ENCODE measurements at regions not wholly inside any gene's neighbourhood (a gene's known extent, or its start where the extent isn't known, plus 50 kb on each side); places are given as distances from the start of the nearest gene placed in this dataset.

GRCh38 chr21:22871692-22872091 lies 1873.5 kb downstream of the NCAM2 start:
- TF ChIP-seq, protein P1, sequence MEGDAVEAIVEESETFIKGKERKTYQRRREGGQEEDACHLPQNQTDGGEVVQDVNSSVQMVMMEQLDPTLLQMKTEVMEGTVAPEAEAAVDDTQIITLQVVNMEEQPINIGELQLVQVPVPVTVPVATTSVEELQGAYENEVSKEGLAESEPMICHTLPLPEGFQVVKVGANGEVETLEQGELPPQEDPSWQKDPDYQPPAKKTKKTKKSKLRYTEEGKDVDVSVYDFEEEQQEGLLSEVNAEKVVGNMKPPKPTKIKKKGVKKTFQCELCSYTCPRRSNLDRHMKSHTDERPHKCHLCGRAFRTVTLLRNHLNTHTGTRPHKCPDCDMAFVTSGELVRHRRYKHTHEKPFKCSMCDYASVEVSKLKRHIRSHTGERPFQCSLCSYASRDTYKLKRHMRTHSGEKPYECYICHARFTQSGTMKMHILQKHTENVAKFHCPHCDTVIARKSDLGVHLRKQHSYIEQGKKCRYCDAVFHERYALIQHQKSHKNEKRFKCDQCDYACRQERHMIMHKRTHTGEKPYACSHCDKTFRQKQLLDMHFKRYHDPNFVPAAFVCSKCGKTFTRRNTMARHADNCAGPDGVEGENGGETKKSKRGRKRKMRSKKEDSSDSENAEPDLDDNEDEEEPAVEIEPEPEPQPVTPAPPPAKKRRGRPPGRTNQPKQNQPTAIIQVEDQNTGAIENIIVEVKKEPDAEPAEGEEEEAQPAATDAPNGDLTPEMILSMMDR (conservative IDR thresholded peaks at IDR 0.05 in 1 of 2, IDR thresholded peaks at IDR 0.05 in 1 of 2; ENCODE audit: extremely low read depth in 1 of 2, insufficient read depth in 1 of 2, low read depth in 1 of 2, low read length in 2 of 2) = no peak
- no peak for TF ChIP-seq EZH2 (IDR thresholded peaks at IDR 0.05; ENCODE audit: borderline replicate concordance, low read length)

All from mammary epithelial cell (primary cell).